Memory B cell (primary cell): ENCODE measurements at regions not wholly inside any gene's neighbourhood (a gene's known extent, or its start where the extent isn't known, plus 50 kb on each side); places are given as distances from the start of the nearest gene placed in this dataset.

Experiments
- ATAC-seq: fragments of 150-1000 bp; cut with Tn5 transposase; 2 replicates; pipeline ENCODE4 v1.10.0; 2021; ENCODE audit warnings: low read depth, mild to moderate bottlenecking, moderate library complexity
- DNase-seq, 2 donors: peaks; one replicate each; pipeline ENCODE4 v3.0.0; 2022; ENCODE audit warnings: low spot score in 2 of 2
- H3K27ac Mint-ChIP-seq: one replicate; pipeline ENCODE4 v1.8.0; 2022; ENCODE audit warnings: mild to moderate bottlenecking, moderate library complexity, mixed read lengths
- H3K27me3 Mint-ChIP-seq: one replicate; pipeline ENCODE4 v1.8.0; 2022; ENCODE audit warnings: mixed read lengths
- H3K36me3 Mint-ChIP-seq: one replicate; pipeline ENCODE4 v1.8.0; 2022; ENCODE audit warnings: mild to moderate bottlenecking, mixed read lengths
- H3K4me1 Mint-ChIP-seq: one replicate; pipeline ENCODE4 v1.8.0; 2022; ENCODE audit warnings: mixed read lengths
- H3K4me3 Mint-ChIP-seq: one replicate; pipeline ENCODE4 v1.8.0; 2022; ENCODE audit warnings: mild to moderate bottlenecking, moderate library complexity, mixed read lengths
- H3K9me3 Mint-ChIP-seq: one replicate; pipeline ENCODE4 v1.8.0; 2022; ENCODE audit warnings: mixed read lengths

- no peaks in the 10 kb centered on the region for H3K27me3 Mint-ChIP-seq
- peaks cover 10% of the 10 kb centered on the region for H3K9me3 Mint-ChIP-seq
- H3K27ac Mint-ChIP-seq, result no peak overlapping the region
- no peak for DNase-seq
- no peak for ATAC-seq
- no peaks in the 10 kb centered on the region for H3K36me3 Mint-ChIP-seq
- no peak overlapping the region for H3K4me3 Mint-ChIP-seq
- H3K4me1 Mint-ChIP-seq, result peaks cover 3% of the 10 kb centered on the region
These were observed 370.1 kb downstream of the FOXA2 start for GRCh38 chr20:22214296-22214695.

- H3K4me3 Mint-ChIP-seq, result no peak overlapping the region
- ATAC-seq, result no peak
- H3K27me3 Mint-ChIP-seq, result no peaks in the 10 kb centered on the region
- no peaks in the 10 kb centered on the region for H3K36me3 Mint-ChIP-seq
- H3K4me1 Mint-ChIP-seq, result peaks cover 3% of the 10 kb centered on the region
- DNase-seq, result no peak
- H3K9me3 Mint-ChIP-seq, result peaks cover 10% of the 10 kb centered on the region
- H3K27ac Mint-ChIP-seq, result no peak overlapping the region
These were observed 371.1 kb downstream of the FOXA2 start for GRCh38 chr20:22213271-22213670.

- no peaks in the 10 kb centered on the region for H3K4me1 Mint-ChIP-seq
- no peak overlapping the region for H3K27ac Mint-ChIP-seq
- H3K36me3 Mint-ChIP-seq, result no peaks in the 10 kb centered on the region
- ATAC-seq, result no peak
- no peak overlapping the region for H3K4me3 Mint-ChIP-seq
- H3K27me3 Mint-ChIP-seq, result no peaks in the 10 kb centered on the region
- peaks cover 10% of the 10 kb centered on the region for H3K9me3 Mint-ChIP-seq
- no peak for DNase-seq
These were observed 377.1 kb downstream of the FOXA2 start for GRCh38 chr20:22207280-22207679.

- Mint-ChIP-seq H3K4me1 (no peaks in the 10 kb centered on the region), H3K9me3 (peaks cover 7% of the 10 kb centered on the region), H3K4me3 (no peak overlapping the region), H3K36me3 (no peaks in the 10 kb centered on the region), H3K27me3 (no peaks in the 10 kb centered on the region), H3K27ac (no peak overlapping the region)
- no peak for DNase-seq
- no peak for ATAC-seq
These were observed 379.6 kb downstream of the FOXA2 start for GRCh38 chr20:22204801-22205200.

- ATAC-seq (no peak), DNase-seq (no peak)
- H3K27me3 Mint-ChIP-seq, result no peaks in the 10 kb centered on the region
- no peak overlapping the region for H3K4me3 Mint-ChIP-seq
- peaks cover 6% of the 10 kb centered on the region for H3K9me3 Mint-ChIP-seq
- no peak overlapping the region for H3K27ac Mint-ChIP-seq
- H3K36me3 Mint-ChIP-seq, result no peaks in the 10 kb centered on the region
- H3K4me1 Mint-ChIP-seq, result no peaks in the 10 kb centered on the region
These were observed 402.2 kb downstream of the FOXA2 start for GRCh38 chr20:22182148-22182547.

GRCh38 chr20:22180244-22180643 lies 404.1 kb downstream of the FOXA2 start:
- ATAC-seq (no peak), DNase-seq (no peak)
- Mint-ChIP-seq H3K4me1 (no peaks in the 10 kb centered on the region), H3K36me3 (no peaks in the 10 kb centered on the region), H3K4me3 (no peak overlapping the region), H3K27me3 (no peaks in the 10 kb centered on the region), H3K27ac (no peak overlapping the region), H3K9me3 (peaks cover 7% of the 10 kb centered on the region)

GRCh38 chr20:22160101-22160652 lies 424.2 kb downstream of the FOXA2 start:
- DNase-seq, result no peak
- Mint-ChIP-seq H3K4me1 (no peaks in the 10 kb centered on the region), H3K36me3 (no peaks in the 10 kb centered on the region), H3K4me3 (no peak overlapping the region), H3K27me3 (no peaks in the 10 kb centered on the region), H3K9me3 (peaks cover 3% of the 10 kb centered on the region), H3K27ac (no peak overlapping the region)
- ATAC-seq, result no peak

GRCh38 chr20:22159276-22159675 lies 425.1 kb downstream of the FOXA2 start:
- Mint-ChIP-seq H3K9me3 (peaks cover 5% of the 10 kb centered on the region), H3K27me3 (no peaks in the 10 kb centered on the region), H3K27ac (no peak overlapping the region), H3K4me1 (no peaks in the 10 kb centered on the region), H3K36me3 (no peaks in the 10 kb centered on the region), H3K4me3 (no peak overlapping the region)
- no peak for ATAC-seq
- DNase-seq, result no peak

GRCh38 chr20:22127587-22127986 lies 422.1 kb downstream of the PAX1 start:
- Mint-ChIP-seq H3K27ac (no peak overlapping the region), H3K4me1 (no peaks in the 10 kb centered on the region), H3K27me3 (no peaks in the 10 kb centered on the region), H3K4me3 (no peak overlapping the region), H3K9me3 (peaks cover 21% of the 10 kb centered on the region), H3K36me3 (no peaks in the 10 kb centered on the region)
- DNase-seq (no peak), ATAC-seq (no peak)

- no peak for DNase-seq
- Mint-ChIP-seq H3K27ac (no peak overlapping the region), H3K9me3 (peaks cover 19% of the 10 kb centered on the region), H3K36me3 (no peaks in the 10 kb centered on the region), H3K4me1 (no peaks in the 10 kb centered on the region), H3K27me3 (no peaks in the 10 kb centered on the region), H3K4me3 (no peak overlapping the region)
- ATAC-seq, result no peak
These were observed 401.0 kb downstream of the PAX1 start for GRCh38 chr20:22106308-22106938.

- no peak for ATAC-seq
- Mint-ChIP-seq H3K36me3 (no peaks in the 10 kb centered on the region), H3K27ac (no peak overlapping the region), H3K4me3 (no peak overlapping the region), H3K9me3 (peaks cover 10% of the 10 kb centered on the region), H3K27me3 (no peaks in the 10 kb centered on the region), H3K4me1 (no peaks in the 10 kb centered on the region)
- no peak for DNase-seq
These were observed 396.1 kb downstream of the PAX1 start for GRCh38 chr20:22101606-22102005.

- Mint-ChIP-seq H3K4me1 (no peaks in the 10 kb centered on the region), H3K27ac (no peak overlapping the region), H3K27me3 (no peaks in the 10 kb centered on the region), H3K9me3 (peaks cover 10% of the 10 kb centered on the region), H3K4me3 (no peak overlapping the region), H3K36me3 (no peaks in the 10 kb centered on the region)
- ATAC-seq (no peak), DNase-seq (no peak)
These were observed 395.2 kb downstream of the PAX1 start for GRCh38 chr20:22100686-22101085.

- H3K36me3 Mint-ChIP-seq, result no peaks in the 10 kb centered on the region
- no peak for DNase-seq
- H3K4me3 Mint-ChIP-seq, result no peak overlapping the region
- ATAC-seq, result no peak
- H3K4me1 Mint-ChIP-seq, result no peaks in the 10 kb centered on the region
- H3K27me3 Mint-ChIP-seq, result no peaks in the 10 kb centered on the region
- H3K27ac Mint-ChIP-seq, result no peak overlapping the region
- peaks cover 11% of the 10 kb centered on the region for H3K9me3 Mint-ChIP-seq
These were observed 393.9 kb downstream of the PAX1 start for GRCh38 chr20:22099348-22099747.

GRCh38 chr20:22098511-22098910 lies 393.0 kb downstream of the PAX1 start:
- DNase-seq (no peak), ATAC-seq (no peak)
- Mint-ChIP-seq H3K4me3 (no peak overlapping the region), H3K27me3 (no peaks in the 10 kb centered on the region), H3K36me3 (peaks cover 2% of the 10 kb centered on the region), H3K9me3 (peaks cover 11% of the 10 kb centered on the region), H3K4me1 (no peaks in the 10 kb centered on the region), H3K27ac (no peak overlapping the region)

GRCh38 chr20:22093122-22093521 lies 387.7 kb downstream of the PAX1 start:
- DNase-seq (no peak), ATAC-seq (no peak)
- no peaks in the 10 kb centered on the region for H3K27me3 Mint-ChIP-seq
- H3K9me3 Mint-ChIP-seq, result peaks cover 8% of the 10 kb centered on the region
- peaks cover 2% of the 10 kb centered on the region for H3K36me3 Mint-ChIP-seq
- H3K4me3 Mint-ChIP-seq, result no peak overlapping the region
- no peak overlapping the region for H3K27ac Mint-ChIP-seq
- H3K4me1 Mint-ChIP-seq, result no peaks in the 10 kb centered on the region
